Ovary (tissue), 7 donors: ENCODE measurements at regions not wholly inside any gene's neighbourhood (a gene's known extent, or its start where the extent isn't known, plus 50 kb on each side); places are given as distances from the start of the nearest gene placed in this dataset.
"Not testable (repeated sequence)": the region's sequence is repeated elsewhere in the genome, so short reads cannot be mapped to it uniquely, and the experiment has no call there.

Experiments used
- DNase-seq, 5 donors: peaks; one replicate each; pipeline ENCODE4 v3.0.0-alpha.2; 2019 to 2020
- H3K27ac ChIP-seq, 2 donors: fragments of 200-600 bp; one replicate each; pipeline versions ENCODE4 v1.5.1 to v1.8.0; 2019 to 2022
- H3K27me3 ChIP-seq: fragments of 200-600 bp; one replicate; pipeline ENCODE4 v1.8.0; 2022
- H3K36me3 ChIP-seq: fragments of 200-600 bp; sonication (generic); one replicate; pipeline ENCODE4 v1.5.1; 2019
- H3K4me1 ChIP-seq: one replicate; pipeline ENCODE4 v1.8.1; 2013; ENCODE audit warnings: mild to moderate bottlenecking, moderate library complexity; ENCODE audit not compliant: insufficient read depth
- H3K4me3 ChIP-seq: fragments of 200-600 bp; sonication (generic); one replicate; pipeline ENCODE4 v1.5.1; 2017
- H3K9me3 ChIP-seq, 2 donors: fragments of 200-600 bp in 1 of 2; sonication (generic) in 1 of 2; one replicate each; pipeline versions ENCODE4 v1.5.1 to v1.8.1; 2013 to 2019; ENCODE audit warnings: mild to moderate bottlenecking in 1 of 2, moderate library complexity in 1 of 2
- CTCF ChIP-seq, 3 donors: fragments of 450-650 bp in 2 of 3; fragments of 200-600 bp in 1 of 3; IDR thresholded peaks; one replicate each; pipeline versions ENCODE4 v1.5.1 to v1.8.0; 2016 to 2022; ENCODE audit warnings: antibody characterized with exemption in 3 of 3, mild to moderate bottlenecking in 1 of 3
- EP300 ChIP-seq: sonication (generic); formaldehyde crosslinking; IDR thresholded peaks from one replicate; pipeline ENCODE4 v1.6.1; 2017; ENCODE audit warnings: antibody characterized with exemption
- POLR2A ChIP-seq: fragments of 450-650 bp; IDR thresholded peaks from one replicate; pipeline ENCODE4 v1.6.1; 2017; ENCODE audit warnings: antibody characterized with exemption, mild to moderate bottlenecking, moderate library complexity
- WGBS, 3 donors: extraction: QIAGEN DNeasy Blood & Tissue Kit in 1 of 3; methylation state at CpG; one replicate each; pipeline versions ENCODE4 v1.1.5 to v1.1.7; 2013 to 2017; 5-methylcytosine and 5-hydroxymethylcytosine counted together
- intact Hi-C, 4 donors: fragments of 100-400 bp; cut with DNase I; formaldehyde crosslinking; loops; one replicate each; pipeline versions ENCODE4 v1.11.0 to v1.15.1; 2022 to 2023
- donor health status: DM: no; HTN: no; CAD: no; lungs with moderate emphysema.
- donor health status: DM: no; HTN: no; CAD: no.
- donor health status: Bipolar disorder and iron deficiency.
- donor health status: DM: no; HTN: no; CAD: no.
- donor health status: DM: yes; HTN: yes; CAD: no.

- no peak overlapping the region for H3K27ac ChIP-seq
- no peaks in the 10 kb centered on the region for H3K36me3 ChIP-seq
- no peak overlapping the region for H3K4me3 ChIP-seq
- H3K4me1 ChIP-seq = no peaks in the 10 kb centered on the region
- TF ChIP-seq EP300 = no peak
- TF ChIP-seq POLR2A = no peak
- TF ChIP-seq CTCF (IDR thresholded peaks at IDR 0.05) = no peak
- DNase-seq = no peak
- H3K27me3 ChIP-seq = no peaks in the 10 kb centered on the region
- no peaks in the 10 kb centered on the region for H3K9me3 ChIP-seq
- WGBS, 3 donors = 62 to 71% (median 67%) methylated on average over 3 of the region's 3 CpGs
- intact Hi-C loops = no loop called here
Measured at GRCh38 chr18:47373465-47373864, 122.0 kb upstream of the SKOR2 start.

GRCh38 chr18:47370052-47370451 lies 118.6 kb upstream of the SKOR2 start:
- Histone ChIP-seq H3K4me1 (no peaks in the 10 kb centered on the region), H3K36me3 (no peaks in the 10 kb centered on the region), H3K4me3 (no peak overlapping the region), H3K9me3 (no peaks in the 10 kb centered on the region), H3K27ac (no peak overlapping the region), H3K27me3 (no peaks in the 10 kb centered on the region)
- intact Hi-C loops = no loop called here
- 63 to 73% (median 71%) methylated on average over 2 of the region's 2 CpGs for WGBS, 3 donors
- DNase-seq = no peak
- TF ChIP-seq POLR2A (no peak), EP300 (no peak), CTCF (IDR thresholded peaks at IDR 0.05) (no peak)

DNA sequence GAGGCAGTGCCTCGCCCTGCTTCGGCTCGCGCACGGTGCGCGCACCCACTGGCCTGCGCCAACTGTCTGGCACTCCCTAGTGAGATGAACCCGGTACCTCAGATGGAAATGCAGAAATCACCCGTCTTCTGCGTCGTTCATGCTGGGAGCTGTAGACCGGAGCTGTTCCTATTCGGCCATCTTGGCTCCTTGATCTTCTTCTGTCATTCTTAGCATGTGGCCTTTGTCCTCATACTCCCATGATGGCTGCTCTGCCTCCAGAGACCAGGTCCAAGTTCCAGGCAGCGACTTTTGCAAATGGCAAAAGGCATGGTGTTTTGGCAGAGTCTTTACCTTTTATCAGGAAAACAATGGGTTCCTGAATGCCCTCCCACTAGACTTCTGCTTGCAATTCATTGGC lies 102.6 kb upstream of the SKOR2 start:
- H3K4me1 ChIP-seq, H3K36me3 ChIP-seq, DNase-seq, intact Hi-C loops, H3K4me3 ChIP-seq, H3K27me3 ChIP-seq, H3K27ac ChIP-seq, H3K9me3 ChIP-seq: not testable (repeated sequence)
- WGBS, 3 donors = 83 to 90% (median 85%) methylated on average over 15 of the region's 15 CpGs

GRCh38 chr18:47346016-47346415 lies 94.6 kb upstream of the SKOR2 start:
- Histone ChIP-seq H3K27ac (no peak overlapping the region), H3K4me1 (no peaks in the 10 kb centered on the region), H3K36me3 (no peaks in the 10 kb centered on the region), H3K9me3 (no peaks in the 10 kb centered on the region), H3K4me3 (no peak overlapping the region), H3K27me3 (no peaks in the 10 kb centered on the region)
- no peak for DNase-seq
- TF ChIP-seq POLR2A (no peak), CTCF (IDR thresholded peaks at IDR 0.05) (no peak), EP300 (no peak)
- intact Hi-C loops = no loop called here
- 35 to 58% (median 54%) methylated on average over 1 of the region's 1 CpG for WGBS, 3 donors

DNA sequence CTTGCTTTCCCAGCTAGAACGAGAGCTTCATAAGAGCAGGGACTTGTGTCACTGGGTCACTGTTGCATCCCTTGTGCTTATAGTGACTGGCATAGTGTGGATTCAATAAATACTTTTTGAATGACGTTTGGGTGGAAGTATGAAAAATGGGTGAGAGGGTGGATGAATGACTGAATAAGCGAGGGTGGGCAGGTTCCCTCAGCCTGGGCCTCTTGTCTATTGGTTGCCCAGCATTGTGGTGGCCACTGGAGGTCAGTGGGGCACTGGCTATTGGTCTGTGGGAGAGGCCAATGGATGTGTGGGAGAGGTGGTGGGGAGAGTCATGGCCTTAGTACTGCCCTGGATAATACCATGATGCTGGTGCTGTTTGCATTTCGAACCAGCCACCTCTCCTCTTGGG lies 93.8 kb upstream of the SKOR2 start:
- DNase-seq = no peak
- intact Hi-C loops = no loop called here
- Histone ChIP-seq H3K27me3 (no peaks in the 10 kb centered on the region), H3K4me1 (no peaks in the 10 kb centered on the region), H3K36me3 (no peaks in the 10 kb centered on the region), H3K4me3 (no peak overlapping the region), H3K9me3 (no peaks in the 10 kb centered on the region), H3K27ac (no peak overlapping the region)
- 62 to 72% (median 67%) methylated on average over 4 of the region's 4 CpGs for WGBS, 3 donors
- TF ChIP-seq CTCF (IDR thresholded peaks at IDR 0.05) (no peak), EP300 (no peak), POLR2A (no peak)
